ENCODE measurements at regions not wholly inside any gene's neighbourhood (a gene's known extent, or its start where the extent isn't known, plus 50 kb on each side); places are given as distances from the start of the nearest gene placed in this dataset.

- TF ChIP-seq TCF7L2 (IDR thresholded peaks at IDR 0.05; ENCODE audit: low read depth, low read length) (no peak), REST (IDR thresholded peaks at IDR 0.05; ENCODE audit: insufficient read depth in 1 of 2, low read depth in 2 of 2, low read length in 1 of 2) (no peak), SIN3A (IDR thresholded peaks at IDR 0.05; ENCODE audit: borderline replicate concordance, insufficient read depth, low read depth, low read length) (no peak), CTCF (IDR thresholded peaks at IDR 0.05) (no peak), POLR2AphosphoS5 (IDR thresholded peaks at IDR 0.05; ENCODE audit: low read depth, low read length) (no peak)
- H3K27ac ChIP-seq (ENCODE audit: low read length), result no peak overlapping the region
- BruUV-seq (replicated peaks), result no TSS peak
- no peak overlapping the region for H3K4me3 ChIP-seq (ENCODE audit: low read depth in 2 of 2, low read length in 2 of 2)
- no peaks in the 10 kb centered on the region for H3K4me1 ChIP-seq (ENCODE audit: control insufficient read depth, insufficient read depth, low read length)
- in situ Hi-C loops (cut with HindIII; ENCODE audit: low pct_unique_long_range_greater_than_20kb, low sequenced_read_pairs), result no loop called here
- no peaks in the 10 kb centered on the region for H3K9me3 ChIP-seq (ENCODE audit: control insufficient read depth, insufficient read depth, low read depth, low read length)
- H3K36me3 ChIP-seq (ENCODE audit: control insufficient read depth, insufficient read depth, low read length), result no peaks in the 10 kb centered on the region
- POLR2A ChIA-PET, result no interaction called here
- CTCF ChIA-PET, result no interaction called here
- ATAC-seq (no peak), DNase-seq (ENCODE audit: low read depth, low spot score) (no peak)
- H3K27me3 ChIP-seq (ENCODE audit: control insufficient read depth, insufficient read depth, low read length), result no peaks in the 10 kb centered on the region
- intact Hi-C loops (cut with micrococcal nuclease; ENCODE audit: unreplicated experiment), result no loop called here
These were observed 94.0 kb upstream of the ALDH1B1 start for GRCh38 chr9:38298503-38298902.

GRCh38 chr9:38296807-38297206 lies 95.7 kb upstream of the ALDH1B1 start:
- ATAC-seq (no peak), DNase-seq (ENCODE audit: low read depth, low spot score) (no peak)
- intact Hi-C loops (cut with micrococcal nuclease; ENCODE audit: unreplicated experiment), result no loop called here
- POLR2A ChIA-PET, result no interaction called here
- Histone ChIP-seq H3K4me3 (ENCODE audit: low read depth in 2 of 2, low read length in 2 of 2) (no peak overlapping the region), H3K27me3 (ENCODE audit: control insufficient read depth, insufficient read depth, low read length) (no peaks in the 10 kb centered on the region), H3K4me1 (ENCODE audit: control insufficient read depth, insufficient read depth, low read length) (no peaks in the 10 kb centered on the region), H3K27ac (ENCODE audit: low read length) (no peak overlapping the region), H3K36me3 (ENCODE audit: control insufficient read depth, insufficient read depth, low read length) (no peaks in the 10 kb centered on the region), H3K9me3 (ENCODE audit: control insufficient read depth, insufficient read depth, low read depth, low read length) (no peaks in the 10 kb centered on the region)
- in situ Hi-C loops (cut with HindIII; ENCODE audit: low pct_unique_long_range_greater_than_20kb, low sequenced_read_pairs), result no loop called here
- BruUV-seq (replicated peaks), result no TSS peak
- CTCF ChIA-PET, result no interaction called here
- TF ChIP-seq SIN3A (IDR thresholded peaks at IDR 0.05; ENCODE audit: borderline replicate concordance, insufficient read depth, low read depth, low read length) (no peak), REST (IDR thresholded peaks at IDR 0.05; ENCODE audit: insufficient read depth in 1 of 2, low read depth in 2 of 2, low read length in 1 of 2) (no peak), CTCF (IDR thresholded peaks at IDR 0.05) (no peak), POLR2AphosphoS5 (IDR thresholded peaks at IDR 0.05; ENCODE audit: low read depth, low read length) (no peak), TCF7L2 (IDR thresholded peaks at IDR 0.05; ENCODE audit: low read depth, low read length) (no peak)
